HepG2 (cell line): ENCODE measurements at regions not wholly inside any gene's neighbourhood (a gene's known extent, or its start where the extent isn't known, plus 50 kb on each side); places are given as distances from the start of the nearest gene placed in this dataset.

Experiments
- ARHGAP35 ChIP-seq: sonication (generic); formaldehyde crosslinking; IDR thresholded peaks from 2 replicates; pipeline ENCODE4 v1.9.0; 2022; ENCODE audit warnings: mild to moderate bottlenecking, inconsistent platforms, moderate library complexity, missing genetic modification reagents, borderline replicate concordance
- CCAR2 ChIP-seq: fragments of 200-400 bp; formaldehyde crosslinking; optimal IDR thresholded peaks from 2 replicates; pipeline ENCODE3; 2018; ENCODE audit warnings: low read depth, mild to moderate bottlenecking, low read length, moderate library complexity
- E2F2 ChIP-seq: sonication (generic); formaldehyde crosslinking; IDR thresholded peaks from 2 replicates; pipeline ENCODE4 v1.4.0; 2020; ENCODE audit warnings: missing genetic modification reagents, borderline replicate concordance
- FOXA1 ChIP-seq, 2 experiments: fragments of 450-650 bp in 1 of 2; sonication (generic) in 1 of 2; formaldehyde crosslinking in 1 of 2; IDR thresholded peaks; 2 replicates each; pipeline versions ENCODE4 v1.4.0 to v1.6.1; 2016 to 2020; ENCODE audit warnings: missing genetic modification reagents in 1 of 2
- FOXK2 ChIP-seq: fragments of 450-650 bp; IDR thresholded peaks from 2 replicates; pipeline ENCODE4 v1.6.1; 2016
- GMEB1 ChIP-seq: sonication (generic); formaldehyde crosslinking; IDR thresholded peaks from 2 replicates; pipeline ENCODE4 v1.5.1; 2020; ENCODE audit warnings: missing genetic modification reagents, mild to moderate bottlenecking, borderline replicate concordance
- HMGXB4 ChIP-seq, 2 experiments: sonication (generic) in 1 of 2; formaldehyde crosslinking in 1 of 2; IDR thresholded peaks; 2 replicates each; pipeline versions ENCODE4 v1.4.0 to v1.6.1; 2018 to 2020; ENCODE audit warnings: missing genetic modification reagents in 2 of 2, borderline replicate concordance in 1 of 2, low read depth in 1 of 2, mild to moderate bottlenecking in 1 of 2, missing biosample characterization in 1 of 2
- KAT7 ChIP-seq: IDR thresholded peaks from 2 replicates; pipeline ENCODE4 v1.6.1; 2018; ENCODE audit warnings: borderline replicate concordance, missing compliant biosample characterization
- MED1 ChIP-seq: sonication (generic); formaldehyde crosslinking; IDR thresholded peaks from 2 replicates; pipeline ENCODE4 v1.4.0; 2020; ENCODE audit warnings: missing genetic modification reagents
- MXD1 ChIP-seq: sonication (generic); formaldehyde crosslinking; IDR thresholded peaks from 2 replicates; pipeline ENCODE4 v1.4.0; 2020; ENCODE audit warnings: mild to moderate bottlenecking, missing genetic modification reagents
- MXD4 ChIP-seq: IDR thresholded peaks from 2 replicates; pipeline ENCODE4 v1.6.1; 2016; ENCODE audit warnings: mild to moderate bottlenecking, missing biosample characterization, missing genetic modification reagents
- NCOR1 ChIP-seq: fragments of 200-600 bp; sonication (generic); IDR thresholded peaks from 2 replicates; pipeline ENCODE4 v1.7.0; 2017; ENCODE audit warnings: antibody characterized with exemption, low read length, borderline replicate concordance
- NFE2 ChIP-seq: sonication (generic); formaldehyde crosslinking; IDR thresholded peaks from 2 replicates; pipeline ENCODE4 v1.4.0; 2020; ENCODE audit warnings: missing genetic modification reagents
- PAF1 ChIP-seq: IDR thresholded peaks from 2 replicates; pipeline ENCODE4 v1.6.1; 2016; ENCODE audit warnings: missing genetic modification reagents, missing compliant biosample characterization
- RBM39 ChIP-seq: fragments of 200-400 bp; formaldehyde crosslinking; IDR thresholded peaks from one replicate; pipeline ENCODE4 v1.6.1; 2018; ENCODE audit warnings: antibody characterized with exemption, mild to moderate bottlenecking, low read depth, low read length; ENCODE audit not compliant: poor library complexity, severe bottlenecking
- REL ChIP-seq: sonication (generic); formaldehyde crosslinking; conservative IDR thresholded peaks from 2 replicates; pipeline ENCODE4 v1.8.0; 2022; ENCODE audit warnings: mild to moderate bottlenecking, missing genetic modification reagents, moderate library complexity
- TCF12 ChIP-seq, 2 experiments: fragments of 450-650 bp in 1 of 2; sonication (generic) in 1 of 2; formaldehyde crosslinking in 1 of 2; IDR thresholded peaks; 2 replicates each; pipeline versions ENCODE4 v1.6.1 to v1.8.0; 2017 to 2022; ENCODE audit warnings: antibody characterized with exemption in 1 of 2, mild to moderate bottlenecking in 1 of 2, missing genetic modification reagents in 1 of 2, moderate library complexity in 1 of 2
- ZBTB21 ChIP-seq: sonication (generic); formaldehyde crosslinking; IDR thresholded peaks from 2 replicates; pipeline ENCODE4 v1.4.0; 2020; ENCODE audit warnings: missing genetic modification reagents
- ZNF3 ChIP-seq: IDR thresholded peaks from 2 replicates; pipeline ENCODE4 v1.7.0; 2017; ENCODE audit warnings: inconsistent platforms
- ZNF512B ChIP-seq: sonication (generic); formaldehyde crosslinking; IDR thresholded peaks from 2 replicates; pipeline ENCODE4 v1.5.1; 2020; ENCODE audit warnings: missing genetic modification reagents, mild to moderate bottlenecking, borderline replicate concordance
- ZNF746 ChIP-seq: sonication (generic); formaldehyde crosslinking; IDR thresholded peaks from 2 replicates; pipeline ENCODE4 v1.8.0; 2022; ENCODE audit warnings: mild to moderate bottlenecking, missing genetic modification reagents
- ZNF766 ChIP-seq: sonication (generic); formaldehyde crosslinking; IDR thresholded peaks from 2 replicates; pipeline ENCODE4 v1.5.0; 2020; ENCODE audit warnings: missing genetic modification reagents, borderline replicate concordance

- no peak for TF ChIP-seq HMGXB4 (CRISPR knock-in tag; IDR thresholded peaks at IDR 0.05; ENCODE audit: borderline replicate concordance in 1 of 2, low read depth in 1 of 2)
- no peak for TF ChIP-seq PAF1 (CRISPR knock-in tag)
- TF ChIP-seq MXD1 (CRISPR knock-in tag): no peak
- TF ChIP-seq NFE2 (CRISPR knock-in tag): no peak
- TF ChIP-seq RBM39: no peak
- no peak for TF ChIP-seq ZNF746 (CRISPR knock-in tag)
- TF ChIP-seq ZNF766 (CRISPR knock-in tag): no peak
- TF ChIP-seq GMEB1 (CRISPR knock-in tag): no peak
- TF ChIP-seq FOXA1 (IDR thresholded peaks at IDR 0.05): no peak
- no peak for TF ChIP-seq FOXA1 (CRISPR knock-in tag; IDR thresholded peaks at IDR 0.05)
- no peak for TF ChIP-seq TCF12 (IDR thresholded peaks at IDR 0.05)
- TF ChIP-seq TCF12 (CRISPR knock-in tag; IDR thresholded peaks at IDR 0.05): no peak
- TF ChIP-seq REL (CRISPR knock-in tag): no peak
- TF ChIP-seq E2F2 (CRISPR knock-in tag): no peak
- TF ChIP-seq KAT7 (CRISPR knock-in tag): no peak
- no peak for TF ChIP-seq ARHGAP35
- no peak for TF ChIP-seq CCAR2
- TF ChIP-seq FOXK2: no peak
- TF ChIP-seq MED1 (CRISPR knock-in tag): no peak
- TF ChIP-seq MXD4 (CRISPR knock-in tag): no peak
- TF ChIP-seq ZNF3 (CRISPR knock-in tag): no peak
- TF ChIP-seq ZBTB21 (CRISPR knock-in tag): no peak
- no peak for TF ChIP-seq NCOR1
- TF ChIP-seq ZNF512B (CRISPR knock-in tag): no peak
Observed at GRCh38 chr7:79949778-79950177, 184.9 kb upstream of the GNAI1 start (continued).
